Ishikawa (cell line): ENCODE measurements at regions not wholly inside any gene's neighbourhood (a gene's known extent, or its start where the extent isn't known, plus 50 kb on each side); places are given as distances from the start of the nearest gene placed in this dataset.

Experiments
- CEBPB ChIP-seq: IDR thresholded peaks from 2 replicates; pipeline ENCODE4 v1.6.1; 2012
- CREB1 ChIP-seq: IDR thresholded peaks from 2 replicates; pipeline ENCODE4 v1.6.1; 2012; ENCODE audit warnings: low read depth
- EGR1 ChIP-seq: IDR thresholded peaks from 2 replicates; pipeline ENCODE4 v1.6.1; 2012
- EP300 ChIP-seq: IDR thresholded peaks from 2 replicates; pipeline ENCODE4 v1.6.1; 2012; ENCODE audit warnings: borderline replicate concordance
- FOXM1 ChIP-seq: IDR thresholded peaks from 2 replicates; pipeline ENCODE4 v1.6.1; 2012; ENCODE audit warnings: low read depth, borderline replicate concordance
- MAX ChIP-seq: IDR thresholded peaks from 2 replicates; pipeline ENCODE4 v1.6.1; 2012
- NFIC ChIP-seq: IDR thresholded peaks from 2 replicates; pipeline ENCODE4 v1.6.1; 2012
- RAD21 ChIP-seq: IDR thresholded peaks from 2 replicates; pipeline ENCODE4 v1.6.1; 2012; ENCODE audit warnings: low read depth
- REST ChIP-seq: IDR thresholded peaks from 2 replicates; pipeline ENCODE4 v1.6.1; 2012; ENCODE audit warnings: low read depth, mild to moderate bottlenecking
- TAF1 ChIP-seq: IDR thresholded peaks from 2 replicates; pipeline ENCODE4 v1.6.1; 2012; ENCODE audit warnings: low read depth, mild to moderate bottlenecking
- TCF12 ChIP-seq: IDR thresholded peaks from 2 replicates; pipeline ENCODE4 v1.6.1; 2012; ENCODE audit warnings: low read depth
- TEAD4 ChIP-seq: IDR thresholded peaks from 2 replicates; pipeline ENCODE4 v1.6.1; 2012
- USF1 ChIP-seq: IDR thresholded peaks from 2 replicates; pipeline ENCODE4 v1.6.1; 2012
- YY1 ChIP-seq: IDR thresholded peaks from 2 replicates; pipeline ENCODE4 v1.6.1; 2012; ENCODE audit warnings: low read depth
- ZBTB7A ChIP-seq: IDR thresholded peaks from 2 replicates; pipeline ENCODE4 v1.6.1; 2012; ENCODE audit warnings: low read depth

GRCh38 chr9:134585021-134585561 is 56.5 kb upstream of the COL5A1 start:
- no peak for TF ChIP-seq EP300
- TF ChIP-seq RAD21 = no peak
- TF ChIP-seq CEBPB = no peak
- TF ChIP-seq ZBTB7A = no peak
- TF ChIP-seq EGR1 = no peak
- TF ChIP-seq TEAD4 = no peak

GRCh38 chr9:134585746-134586706 is 55.6 kb upstream of the COL5A1 start:
- no peak for TF ChIP-seq CEBPB
- TF ChIP-seq REST = no peak
- TF ChIP-seq MAX = no peak
- TF ChIP-seq NFIC = no peak
- TF ChIP-seq TAF1 = no peak
- TF ChIP-seq RAD21 = no peak
- TF ChIP-seq CREB1 = no peak
- TF ChIP-seq FOXM1 = no peak
- TF ChIP-seq USF1 = no peak
- TF ChIP-seq ZBTB7A = no peak
- no peak for TF ChIP-seq EGR1
- TF ChIP-seq TEAD4 = no peak
- TF ChIP-seq TCF12 = no peak

GRCh38 chr9:134589748-134590147 is 51.9 kb upstream of the COL5A1 start:
- TF ChIP-seq TCF12 (no peak), CEBPB (no peak), REST (no peak), ZBTB7A (no peak), RAD21 (no peak), TEAD4 (no peak), USF1 (no peak), YY1 (no peak), FOXM1 (no peak), NFIC (no peak), EP300 (no peak)

- TF ChIP-seq CEBPB (peak; percentile 85), CREB1 (no peak), YY1 (no peak), NFIC (peak; percentile 48), EP300 (no peak)
Observed at GRCh38 chr9:134590240-134591081, 51.1 kb upstream of the COL5A1 start.

GRCh38 chr9:134591082-134591571 is 50.5 kb upstream of the COL5A1 start:
- TF ChIP-seq TAF1 (no peak), MAX (no peak)
